ENCODE measurements at regions not wholly inside any gene's neighbourhood (a gene's known extent, or its start where the extent isn't known, plus 50 kb on each side); places are given as distances from the start of the nearest gene placed in this dataset.
"Not testable (repeated sequence)": the region's sequence is repeated elsewhere in the genome, so short reads cannot be mapped to it uniquely, and the experiment has no call there.

GRCh38 chr5:27491047-27491446 is 452.7 kb upstream of the CDH9 start:
- no peak for DNase-seq

- no peak for DNase-seq
Observed at GRCh38 chr5:27489701-27490100, 451.3 kb upstream of the CDH9 start.

GRCh38 chr5:27482663-27483062 is 444.3 kb upstream of the CDH9 start:
- DNase-seq, result no peak

GRCh38 chr5:27479859-27480258 is 441.5 kb upstream of the CDH9 start:
- DNase-seq, result no peak

- DNase-seq, result no peak
Observed at GRCh38 chr5:27477550-27477949, 439.2 kb upstream of the CDH9 start.

GRCh38 chr5:27476356-27476988 is 438.1 kb upstream of the CDH9 start:
- DNase-seq, result no peak

- no peak for DNase-seq
Observed at GRCh38 chr5:27475063-27475462, 436.7 kb upstream of the CDH9 start.

- DNase-seq, result no peak
Observed at GRCh38 chr5:27474395-27474794, 436.0 kb upstream of the CDH9 start.

- no peak for DNase-seq
Observed at GRCh38 chr5:27474047-27474309, 435.6 kb upstream of the CDH9 start.

GRCh38 chr5:27473307-27474046 is 435.1 kb upstream of the CDH9 start:
- DNase-seq, result no peak

GRCh38 chr5:27472871-27473270 is 434.5 kb upstream of the CDH9 start:
- no peak for DNase-seq

GRCh38 chr5:27472000-27472763 is 433.8 kb upstream of the CDH9 start:
- peak; percentile 59 for DNase-seq

GRCh38 chr5:27466959-27467358 is 428.6 kb upstream of the CDH9 start:
- no peak for DNase-seq

GRCh38 chr5:27465140-27465539 is 426.8 kb upstream of the CDH9 start:
- no peak for DNase-seq

- DNase-seq, result no peak
Observed at GRCh38 chr5:27463446-27464149, 425.2 kb upstream of the CDH9 start.

- no peak for DNase-seq
Observed at GRCh38 chr5:27462936-27463335, 424.6 kb upstream of the CDH9 start.

GRCh38 chr5:27458287-27458686 is 419.9 kb upstream of the CDH9 start:
- DNase-seq, result no peak

GRCh38 chr5:27451377-27451776 is 413.0 kb upstream of the CDH9 start:
- DNase-seq, result no peak

- no peak for DNase-seq
Observed at GRCh38 chr5:27450607-27451006, 412.2 kb upstream of the CDH9 start.

- not testable (repeated sequence) for DNase-seq
Observed at GRCh38 chr5:27439383-27439782, 401.0 kb upstream of the CDH9 start.

GRCh38 chr5:27437594-27438200 is 399.3 kb upstream of the CDH9 start:
- DNase-seq, result peak; percentile 15

GRCh38 chr5:27434335-27434734 is 395.9 kb upstream of the CDH9 start:
- DNase-seq, result no peak

GRCh38 chr5:27414099-27414498 is 375.7 kb upstream of the CDH9 start:
- DNase-seq, result no peak

Data from NCI-H2171 treated with DMSO at 0.1 percent for 48 hours (cell line).